HepG2 (cell line): ENCODE measurements at regions not wholly inside any gene's neighbourhood (a gene's known extent, or its start where the extent isn't known, plus 50 kb on each side); places are given as distances from the start of the nearest gene placed in this dataset.

Experiments used
- ARNTL ChIP-seq: sonication (generic); formaldehyde crosslinking; IDR thresholded peaks from 2 replicates; pipeline ENCODE4 v1.4.0; 2020; ENCODE audit warnings: mild to moderate bottlenecking, missing genetic modification reagents
- FOSL1 ChIP-seq: sonication (generic); formaldehyde crosslinking; IDR thresholded peaks from 2 replicates; pipeline ENCODE4 v1.9.0; 2021; ENCODE audit warnings: missing genetic modification reagents, borderline replicate concordance
- FOSL2 ChIP-seq: sonication (generic); formaldehyde crosslinking; IDR thresholded peaks from 2 replicates; pipeline ENCODE4 v1.4.0; 2020; ENCODE audit warnings: missing genetic modification reagents
- GFI1 ChIP-seq: sonication (generic); formaldehyde crosslinking; IDR thresholded peaks from 2 replicates; pipeline ENCODE4 v1.5.0; 2020; ENCODE audit warnings: missing genetic modification reagents, mild to moderate bottlenecking, borderline replicate concordance
- NFKB2 ChIP-seq: sonication (generic); formaldehyde crosslinking; IDR thresholded peaks from 2 replicates; pipeline ENCODE4 v1.4.0; 2020; ENCODE audit warnings: missing genetic modification reagents, borderline replicate concordance
- RARA ChIP-seq: IDR thresholded peaks from 2 replicates; pipeline ENCODE4 v1.6.1; 2016; ENCODE audit warnings: missing genetic modification reagents, missing compliant biosample characterization
- TAF1 ChIP-seq: sonication (generic); formaldehyde crosslinking; IDR thresholded peaks from 2 replicates; pipeline ENCODE4 v1.4.0; 2020; ENCODE audit warnings: missing genetic modification reagents
- UBTF ChIP-seq: sonication (generic); formaldehyde crosslinking; IDR thresholded peaks from 2 replicates; pipeline ENCODE4 v1.4.0; 2020; ENCODE audit warnings: mild to moderate bottlenecking, missing genetic modification reagents
- ZFP1 ChIP-seq: IDR thresholded peaks from 2 replicates; pipeline ENCODE4 v1.6.1; 2016
- ZFP91 ChIP-seq: sonication (generic); formaldehyde crosslinking; IDR thresholded peaks from 2 replicates; pipeline ENCODE4 v1.9.0; 2022; ENCODE audit warnings: missing genetic modification reagents, mild to moderate bottlenecking, borderline replicate concordance
- ZNF17 ChIP-seq: sonication (generic); formaldehyde crosslinking; IDR thresholded peaks from 2 replicates; pipeline ENCODE4 v1.5.0; 2020; ENCODE audit warnings: mild to moderate bottlenecking, missing genetic modification reagents
- ZNF260 ChIP-seq: sonication (generic); formaldehyde crosslinking; IDR thresholded peaks from 2 replicates; pipeline ENCODE4 v1.4.0; 2020; ENCODE audit warnings: missing genetic modification reagents, low read depth, mild to moderate bottlenecking, borderline replicate concordance
- TF ChIP-seq, protein P1 (sequence below): sonication (generic); formaldehyde crosslinking; IDR thresholded peaks from 2 replicates; pipeline ENCODE4 v1.4.0; 2020; ENCODE audit warnings: mild to moderate bottlenecking, missing genetic modification reagents, borderline replicate concordance
- TF ChIP-seq, protein P2 (sequence below): sonication (generic); formaldehyde crosslinking; conservative IDR thresholded peaks from 2 replicates; pipeline ENCODE4 v1.4.0; 2020; ENCODE audit warnings: mild to moderate bottlenecking, missing genetic modification reagents, moderate library complexity

GRCh38 chr5:173498739-173499470 is 117.5 kb downstream of the BOD1 start (continued):
- TF ChIP-seq FOSL2 (CRISPR knock-in tag) (peak; percentile 89), ZFP91 (CRISPR knock-in tag) (0 out of 2 replicates have a peak, but pooled peaks have one; percentile 15), TAF1 (CRISPR knock-in tag) (no peak), ARNTL (no peak), RARA (peak; percentile 87), FOSL1 (peak; percentile 75), GFI1 (0 out of 2 replicates have a peak, but pooled peaks have one; percentile 20), ZNF17 (CRISPR knock-in tag) (no peak), ZNF260 (CRISPR knock-in tag) (no peak), NFKB2 (CRISPR knock-in tag) (no peak), ZFP1 (no peak), UBTF (CRISPR knock-in tag) (peak; percentile 51; the same call in 1 of the 2 replicates)
- TF ChIP-seq, protein P1, sequence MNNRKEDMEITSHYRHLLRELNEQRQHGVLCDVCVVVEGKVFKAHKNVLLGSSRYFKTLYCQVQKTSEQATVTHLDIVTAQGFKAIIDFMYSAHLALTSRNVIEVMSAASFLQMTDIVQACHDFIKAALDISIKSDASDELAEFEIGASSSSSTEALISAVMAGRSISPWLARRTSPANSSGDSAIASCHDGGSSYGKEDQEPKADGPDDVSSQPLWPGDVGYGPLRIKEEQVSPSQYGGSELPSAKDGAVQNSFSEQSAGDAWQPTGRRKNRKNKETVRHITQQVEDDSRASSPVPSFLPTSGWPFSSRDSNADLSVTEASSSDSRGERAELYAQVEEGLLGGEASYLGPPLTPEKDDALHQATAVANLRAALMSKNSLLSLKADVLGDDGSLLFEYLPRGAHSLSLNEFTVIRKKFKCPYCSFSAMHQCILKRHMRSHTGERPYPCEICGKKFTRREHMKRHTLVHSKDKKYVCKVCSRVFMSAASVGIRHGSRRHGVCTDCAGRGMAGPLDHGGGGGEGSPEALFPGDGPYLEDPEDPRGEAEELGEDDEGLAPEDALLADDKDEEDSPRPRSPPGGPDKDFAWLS, result no peak
- TF ChIP-seq, protein P2, sequence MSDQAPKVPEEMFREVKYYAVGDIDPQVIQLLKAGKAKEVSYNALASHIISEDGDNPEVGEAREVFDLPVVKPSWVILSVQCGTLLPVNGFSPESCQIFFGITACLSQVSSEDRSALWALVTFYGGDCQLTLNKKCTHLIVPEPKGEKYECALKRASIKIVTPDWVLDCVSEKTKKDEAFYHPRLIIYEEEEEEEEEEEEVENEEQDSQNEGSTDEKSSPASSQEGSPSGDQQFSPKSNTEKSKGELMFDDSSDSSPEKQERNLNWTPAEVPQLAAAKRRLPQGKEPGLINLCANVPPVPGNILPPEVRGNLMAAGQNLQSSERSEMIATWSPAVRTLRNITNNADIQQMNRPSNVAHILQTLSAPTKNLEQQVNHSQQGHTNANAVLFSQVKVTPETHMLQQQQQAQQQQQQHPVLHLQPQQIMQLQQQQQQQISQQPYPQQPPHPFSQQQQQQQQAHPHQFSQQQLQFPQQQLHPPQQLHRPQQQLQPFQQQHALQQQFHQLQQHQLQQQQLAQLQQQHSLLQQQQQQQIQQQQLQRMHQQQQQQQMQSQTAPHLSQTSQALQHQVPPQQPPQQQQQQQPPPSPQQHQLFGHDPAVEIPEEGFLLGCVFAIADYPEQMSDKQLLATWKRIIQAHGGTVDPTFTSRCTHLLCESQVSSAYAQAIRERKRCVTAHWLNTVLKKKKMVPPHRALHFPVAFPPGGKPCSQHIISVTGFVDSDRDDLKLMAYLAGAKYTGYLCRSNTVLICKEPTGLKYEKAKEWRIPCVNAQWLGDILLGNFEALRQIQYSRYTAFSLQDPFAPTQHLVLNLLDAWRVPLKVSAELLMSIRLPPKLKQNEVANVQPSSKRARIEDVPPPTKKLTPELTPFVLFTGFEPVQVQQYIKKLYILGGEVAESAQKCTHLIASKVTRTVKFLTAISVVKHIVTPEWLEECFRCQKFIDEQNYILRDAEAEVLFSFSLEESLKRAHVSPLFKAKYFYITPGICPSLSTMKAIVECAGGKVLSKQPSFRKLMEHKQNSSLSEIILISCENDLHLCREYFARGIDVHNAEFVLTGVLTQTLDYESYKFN (CRISPR knock-in tag), result peak; percentile 30; the same call in 1 of the 2 replicates
